B cell (primary cell): ENCODE measurements at regions not wholly inside any gene's neighbourhood (a gene's known extent, or its start where the extent isn't known, plus 50 kb on each side); places are given as distances from the start of the nearest gene placed in this dataset.
"Not testable (repeated sequence)": the region's sequence is repeated elsewhere in the genome, so short reads cannot be mapped to it uniquely, and the experiment has no call there.

Experiments
- ATAC-seq: fragments of 200-7000 bp; cut with Tn5 transposase; one replicate; pipeline ENCODE4 v1.10.0; 2021; ENCODE audit warnings: low read depth, mild to moderate bottlenecking, moderate number of reproducible peaks, moderate library complexity
- CTCF ChIA-PET: fragments of 350-600 bp; sonication (Branson Sonifier 250); formaldehyde crosslinking; loops from one replicate; lab custom pipeline; 2021; ENCODE audit warnings: antibody characterized with exemption, inconsistent platforms; lab: Charles Lee
- POLR2A ChIA-PET: fragments of 350-600 bp; sonication (Branson Sonifier 250); formaldehyde crosslinking; loops from one replicate; lab custom pipeline; 2021; ENCODE audit warnings: antibody characterized with exemption; lab: Charles Lee
- DNase-seq: peaks from one replicate; pipeline ENCODE4 v3.0.0; 2013
- H2AFZ ChIP-seq: 2 replicates; pipeline ENCODE4 v1.6.1; 2012; ENCODE audit warnings: mild to moderate bottlenecking, low read depth, low read length; ENCODE audit not compliant: insufficient read depth, poor library complexity, severe bottlenecking
- H3K27ac ChIP-seq, 2 donors: 1 replicate in 1 of 2; 2 replicates in 1 of 2; pipeline ENCODE4 v1.5.1; 2012 to 2013; ENCODE audit warnings: low read length in 2 of 2, mild to moderate bottlenecking in 2 of 2, moderate library complexity in 1 of 2
- H3K27me3 ChIP-seq, 4 experiments: fragments of 200-600 bp in 1 of 4; sonication (generic) in 1 of 4; replicated peaks in 1 of 4; 1 replicate in 2 of 4; 2 replicates in 2 of 4; pipeline versions ENCODE4 v1.6.1 to v1.7.0; 2013 to 2016; ENCODE audit warnings: low read length in 3 of 4, mild to moderate bottlenecking in 2 of 4, mixed read lengths in 1 of 4, moderate library complexity in 1 of 4; ENCODE audit not compliant: insufficient read depth in 4 of 4, control insufficient read depth in 3 of 4; ENCODE audit errors: control extremely low read depth in 1 of 4
- H3K36me3 ChIP-seq, 2 experiments: replicated peaks in 1 of 2; 1 replicate in 1 of 2; 2 replicates in 1 of 2; pipeline versions ENCODE4 v1.6.1 to v1.7.1; 2013; ENCODE audit warnings: low read length in 1 of 2; ENCODE audit not compliant: insufficient read depth in 2 of 2, control insufficient read depth in 1 of 2; ENCODE audit errors: control extremely low read depth in 1 of 2, extremely low read depth in 1 of 2
- H3K4me1 ChIP-seq, 2 donors: fragments of 200-600 bp in 1 of 2; sonication (generic) in 1 of 2; 1 replicate in 1 of 2; 2 replicates in 1 of 2; pipeline versions ENCODE4 v1.5.1 to v1.6.1; 2013 to 2017; ENCODE audit warnings: low read length in 2 of 2; ENCODE audit not compliant: control insufficient read depth in 2 of 2, insufficient read depth in 2 of 2
- H3K4me2 ChIP-seq: replicated peaks from 2 replicates; pipeline ENCODE3; 2012; ENCODE audit warnings: mild to moderate bottlenecking, low read depth, low read length; ENCODE audit not compliant: poor library complexity, severe bottlenecking
- H3K4me3 ChIP-seq, 5 experiments: fragments of 200-600 bp in 1 of 5; sonication (generic) in 1 of 5; 1 replicate in 3 of 5; 2 replicates in 2 of 5; pipeline versions ENCODE4 v1.5.1 to v1.7.0; 2011 to 2016; ENCODE audit warnings: low read length in 4 of 5, mild to moderate bottlenecking in 4 of 5, low read depth in 2 of 5, control low read depth in 1 of 5, moderate library complexity in 1 of 5; ENCODE audit not compliant: insufficient read depth in 1 of 5; ENCODE audit errors: control extremely low read depth in 1 of 5, extremely low read depth in 1 of 5
- H3K79me2 ChIP-seq: fragments of 200-600 bp; sonication (generic); one replicate; pipeline ENCODE4 v1.6.0; 2016; ENCODE audit warnings: low read length; ENCODE audit not compliant: control insufficient read depth, insufficient read depth
- H3K9ac ChIP-seq: fragments of 200-600 bp; sonication (generic); 2 replicates; pipeline ENCODE4 v1.6.1; 2017; ENCODE audit warnings: mild to moderate bottlenecking, low read length, moderate library complexity
- H3K9me3 ChIP-seq, 3 donors: one replicate each; pipeline versions ENCODE4 v1.6.1 to v1.7.1; 2013; ENCODE audit warnings: low read length in 2 of 3; ENCODE audit not compliant: control insufficient read depth in 2 of 3, insufficient read depth in 1 of 3; ENCODE audit errors: control extremely low read depth in 1 of 3
- H4K20me1 ChIP-seq: 2 replicates; pipeline ENCODE4 v1.6.0; 2012; ENCODE audit warnings: mild to moderate bottlenecking, low read length; ENCODE audit not compliant: insufficient read depth, control insufficient read depth, poor library complexity, severe bottlenecking
- H3K27ac Mint-ChIP-seq: one replicate; pipeline ENCODE4 v1.8.0; 2021; ENCODE audit warnings: mixed read lengths
- H3K27me3 Mint-ChIP-seq: one replicate; pipeline ENCODE4 v1.8.0; 2021; ENCODE audit warnings: mixed read lengths
- H3K4me1 Mint-ChIP-seq: one replicate; pipeline ENCODE4 v1.8.0; 2021; ENCODE audit warnings: mixed read lengths
- H3K4me3 Mint-ChIP-seq: one replicate; pipeline ENCODE4 v1.8.0; 2021; ENCODE audit warnings: mixed read lengths
- H3K9me3 Mint-ChIP-seq: one replicate; pipeline ENCODE4 v1.8.0; 2022; ENCODE audit warnings: mixed read lengths; ENCODE audit not compliant: insufficient read depth
- CTCF ChIP-seq: fragments of 200-600 bp; IDR thresholded peaks from one replicate; pipeline ENCODE4 v1.8.0; 2022; ENCODE audit warnings: antibody characterized with exemption, mild to moderate bottlenecking
- EZH2 ChIP-seq: IDR thresholded peaks from 2 replicates; pipeline ENCODE4 v1.6.1; 2012; ENCODE audit warnings: borderline replicate concordance, low read depth, mild to moderate bottlenecking, moderate library complexity, low read length; ENCODE audit not compliant: insufficient read depth, poor library complexity, severe bottlenecking
- WGBS: methylation state at CpG from one replicate; pipeline ENCODE4 v1.1.5; 2013; ENCODE audit warnings: missing lambda C conversion rate; ENCODE audit not compliant: insufficient coverage; 5-methylcytosine and 5-hydroxymethylcytosine counted together
- intact Hi-C: fragments of 100-400 bp; cut with micrococcal nuclease; formaldehyde crosslinking; loops from one replicate; pipeline ENCODE4 v1.10.0; 2022

- Histone ChIP-seq H3K9ac (peak overlapping the region; percentile 63), H3K4me2 (peak overlapping the region; percentile 79), H3K36me3 (no peaks in the 10 kb centered on the region), H3K27ac (peak overlapping the region; percentile 59 to 74), H3K27me3 (no peaks in the 10 kb centered on the region), H3K4me1 (peaks cover 30 to 49% of the 10 kb centered on the region in 2 donors), H3K79me2 (no peaks in the 10 kb centered on the region), H3K9me3 (no peaks in the 10 kb centered on the region), H2AFZ (peak overlapping the region; percentile 62), H3K4me3 (peak overlapping the region in 3 of 5 experiments; percentile 37 to 59 (median 40)), H4K20me1 (no peaks in the 10 kb centered on the region)
- Mint-ChIP-seq H3K4me3 (peak overlapping the region; percentile 57), H3K27ac (peak overlapping the region; percentile 83), H3K9me3 (no peaks in the 10 kb centered on the region), H3K27me3 (no peaks in the 10 kb centered on the region), H3K4me1 (peaks cover 60% of the 10 kb centered on the region)
- DNase-seq: peak; percentile 75
- WGBS: 6% methylated on average over 2 of the region's 3 CpGs
- ChIA-PET POLR2A (interaction anchor here (2.0 to 5.1 kb wide), 2 partner anchors 16 to 108 kb away, joined by 20 to 48 read pairs; partner anchors contain the start of gene S1PR1), CTCF (interaction anchor here (1.0 to 2.1 kb wide), 9 partner anchors 9 to 181 kb away, joined by 3 to 11 read pairs (median 4); partner anchors contain the start of gene S1PR1)
- TF ChIP-seq CTCF (no peak), EZH2 (no peak)
- peak; percentile 93 for ATAC-seq
- intact Hi-C loops: loop anchor here (1.0 to 5.0 kb wide), 4 partner anchors 16 to 107 kb away; partner anchors contain the start of gene DPH5
Observed at GRCh38 chr1:101128211-101128727, 102.7 kb upstream of the DPH5 start.

- Histone ChIP-seq H3K4me3 (no peak overlapping the region), H3K4me2 (no peak overlapping the region), H3K27ac (no peak overlapping the region), H3K4me1 (peaks cover 33 to 49% of the 10 kb centered on the region in 2 donors), H3K79me2 (no peaks in the 10 kb centered on the region), H3K9ac (no peak overlapping the region), H3K36me3 (no peaks in the 10 kb centered on the region), H2AFZ (no peak overlapping the region), H3K27me3 (no peaks in the 10 kb centered on the region), H4K20me1 (no peaks in the 10 kb centered on the region), H3K9me3 (no peaks in the 10 kb centered on the region)
- Mint-ChIP-seq H3K9me3 (no peaks in the 10 kb centered on the region), H3K4me1 (peaks cover 58% of the 10 kb centered on the region), H3K27ac (peak overlapping the region; percentile 12), H3K4me3 (no peak overlapping the region), H3K27me3 (no peaks in the 10 kb centered on the region)
- no CpG with 5 or more reads among the region's 2 CpGs for WGBS
- no peak for TF ChIP-seq EZH2
- TF ChIP-seq CTCF: no peak
- ATAC-seq (no peak), DNase-seq (no peak)
- ChIA-PET POLR2A (no interaction called here), CTCF (interaction anchor here (3.2 kb wide), 1 partner anchor 12 kb away, joined by 20 read pairs; no protein-coding TSS in a partner anchor)
- intact Hi-C loops: loop anchor here (5.0 kb wide), 1 partner anchor 52 kb away; no protein-coding TSS in a partner anchor
Observed at GRCh38 chr1:101124405-101124804, 98.8 kb upstream of the DPH5 start.

GRCh38 chr1:101123904-101124303 is 98.3 kb upstream of the DPH5 start:
- not testable (repeated sequence) for H3K4me2 ChIP-seq, H3K4me3 ChIP-seq, H3K9ac ChIP-seq, ATAC-seq, DNase-seq, H3K9me3 Mint-ChIP-seq, H2AFZ ChIP-seq, H3K79me2 ChIP-seq, H3K4me3 Mint-ChIP-seq, H4K20me1 ChIP-seq, H3K27me3 Mint-ChIP-seq, H3K36me3 ChIP-seq, H3K9me3 ChIP-seq, H3K27me3 ChIP-seq, H3K27ac ChIP-seq
- intact Hi-C loops: loop anchor here (5.0 kb wide), 1 partner anchor 52 kb away; no protein-coding TSS in a partner anchor
- peaks cover 57% of the 10 kb centered on the region for H3K4me1 Mint-ChIP-seq
- H3K27ac Mint-ChIP-seq: peak overlapping the region; percentile 47
- WGBS: no CpG with 5 or more reads among the region's 4 CpGs
- POLR2A ChIA-PET: interaction anchor here (0.6 kb wide), 1 partner anchor 124 kb away, joined by 5 read pairs; no protein-coding TSS in a partner anchor
- CTCF ChIA-PET: interaction anchor here (0.9 kb wide), 1 partner anchor 164 kb away, joined by 3 read pairs; no protein-coding TSS in a partner anchor
- peaks cover 29 to 44% of the 10 kb centered on the region in 2 donors for H3K4me1 ChIP-seq
